Middle frontal gyrus (tissue), 1 donor: ENCODE measurements at regions not wholly inside any gene's neighbourhood (a gene's known extent, or its start where the extent isn't known, plus 50 kb on each side); places are given as distances from the start of the nearest gene placed in this dataset.
"Not testable (repeated sequence)": the region's sequence is repeated elsewhere in the genome, so short reads cannot be mapped to it uniquely, and the experiment has no call there.

ENCODE experiments used
- DNase-seq: peaks from one replicate; pipeline ENCODE4 v3.0.0-alpha.2; 2015; ENCODE audit warnings: low spot score; ENCODE audit errors: extremely low spot score

DNA sequence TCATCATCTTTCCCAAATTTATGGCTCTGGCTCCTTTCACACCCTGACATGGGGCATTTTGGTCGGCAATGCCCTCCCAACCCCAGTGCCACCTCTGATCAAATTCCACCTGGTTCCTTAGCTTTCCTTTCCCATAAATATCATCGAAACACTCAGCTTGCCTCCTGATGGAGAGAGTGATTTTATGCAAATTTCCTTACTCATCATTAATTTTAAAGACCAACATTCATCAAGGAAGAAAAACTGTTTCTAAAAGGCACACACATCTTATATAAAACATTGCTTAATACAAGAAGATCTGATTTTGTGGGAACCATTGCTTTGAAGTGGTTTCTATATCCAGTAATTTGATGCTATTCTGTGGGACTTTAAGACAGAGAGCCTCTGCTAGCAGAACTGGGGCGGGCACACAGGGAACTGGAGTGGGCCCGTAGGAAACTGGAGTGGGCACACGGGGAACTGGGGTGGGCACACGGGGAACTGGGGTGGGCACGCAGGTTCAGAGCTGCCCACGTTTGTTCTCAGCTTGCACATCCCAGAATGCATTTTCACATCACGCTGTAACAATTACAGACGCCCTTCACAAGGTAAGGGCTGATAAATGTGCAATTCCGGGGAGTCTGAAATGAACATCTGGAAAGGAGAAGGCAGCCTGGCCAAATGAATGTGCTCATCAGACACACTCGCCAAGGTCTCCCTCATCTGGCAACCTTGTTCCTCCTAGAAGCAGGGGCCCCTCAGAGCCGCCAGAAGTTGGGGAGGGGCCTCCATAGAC lies 174.2 kb downstream of the RTP5 start:
- no peak for DNase-seq

DNA sequence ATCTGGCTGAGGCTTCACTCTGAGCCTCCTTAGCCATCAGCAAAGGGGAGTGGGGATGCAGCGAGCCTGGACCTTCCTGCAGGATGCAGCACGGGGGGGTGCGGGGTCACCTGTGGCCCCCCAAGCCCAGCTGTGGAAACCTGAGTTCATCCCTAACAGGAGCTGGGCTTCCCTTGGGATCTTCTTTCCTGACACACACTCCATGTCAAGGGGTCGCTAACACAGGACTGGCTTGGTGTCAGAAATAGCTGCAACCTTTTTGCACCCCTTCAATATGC lies 174.7 kb downstream of the RTP5 start:
- DNase-seq, result no peak

DNA sequence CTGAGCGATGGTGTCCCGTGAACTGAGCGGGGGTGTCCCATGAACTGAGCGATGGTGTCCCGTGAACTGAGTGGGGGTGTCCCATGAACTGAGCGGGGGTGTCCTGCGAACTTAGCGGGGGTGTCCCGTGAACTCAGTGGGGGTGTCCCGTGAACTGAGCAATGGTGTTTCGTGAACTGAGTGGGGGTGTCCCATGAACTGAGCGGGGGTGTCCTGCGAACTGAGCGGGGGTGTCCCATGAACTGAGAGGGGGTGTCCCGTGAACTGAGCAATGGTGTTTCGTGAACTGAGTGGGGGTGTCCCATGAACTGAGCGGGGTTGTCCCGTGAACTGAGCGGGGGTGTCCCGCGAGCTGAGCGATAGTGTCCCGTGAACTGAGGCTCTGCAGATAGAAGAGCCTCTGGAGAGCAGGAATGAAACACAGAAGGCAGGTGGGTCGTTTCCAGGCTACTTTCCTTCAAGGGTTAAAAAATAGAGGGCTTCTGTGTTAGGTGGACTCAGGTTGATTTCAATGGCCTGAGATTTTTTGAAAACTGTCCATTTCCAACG lies 176.1 kb downstream of the RTP5 start:
- not testable (repeated sequence) for DNase-seq

DNA sequence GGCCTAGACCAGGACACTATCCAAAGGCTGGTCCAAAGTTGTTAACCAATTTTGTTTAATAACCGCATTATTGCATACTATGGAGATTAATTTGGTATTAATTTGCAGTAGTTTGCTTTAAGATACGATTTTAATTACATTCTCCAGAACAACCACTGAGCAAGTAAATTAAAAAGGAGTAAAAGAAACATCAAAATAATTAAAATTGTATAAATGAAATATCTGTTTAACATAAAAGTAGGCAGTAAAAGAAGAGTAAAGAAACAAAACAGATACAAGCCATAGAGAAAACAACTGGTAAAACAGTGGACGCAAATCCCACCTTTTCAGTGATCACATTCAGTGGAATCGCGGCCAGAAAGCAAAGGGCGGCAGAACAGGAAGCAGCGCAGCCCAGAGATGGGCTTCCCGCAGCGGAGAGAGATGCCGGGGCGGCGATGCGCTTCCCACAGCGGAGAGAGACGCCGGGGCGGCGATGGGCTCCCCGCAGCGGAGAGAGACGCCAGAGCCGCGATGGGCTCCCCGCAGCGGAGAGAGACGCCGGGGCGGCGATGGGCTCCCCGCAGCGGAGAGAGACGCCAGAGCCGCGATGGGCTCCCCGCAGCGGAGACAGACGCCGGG lies 176.8 kb downstream of the RTP5 start:
- DNase-seq, result no peak

DNA sequence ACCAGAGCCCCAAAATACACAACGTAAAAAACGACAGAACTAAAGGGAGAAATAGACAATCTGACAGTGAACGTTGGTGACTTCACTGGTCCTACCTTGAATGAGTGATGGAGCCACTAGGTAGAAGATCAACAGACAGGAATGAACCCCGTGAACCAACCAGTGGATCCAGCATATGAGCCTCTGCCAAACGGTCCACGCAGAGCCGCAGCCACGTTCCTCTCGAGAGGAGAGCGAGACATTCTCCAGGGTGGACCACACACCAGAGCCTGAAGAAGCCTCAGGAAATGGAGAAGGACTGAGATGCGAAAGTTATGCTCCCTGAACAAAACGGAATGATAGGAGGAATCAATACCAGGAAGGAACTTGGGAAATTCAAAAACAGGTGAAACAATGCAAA lies 178.4 kb downstream of the RTP5 start:
- no peak for DNase-seq

DNA sequence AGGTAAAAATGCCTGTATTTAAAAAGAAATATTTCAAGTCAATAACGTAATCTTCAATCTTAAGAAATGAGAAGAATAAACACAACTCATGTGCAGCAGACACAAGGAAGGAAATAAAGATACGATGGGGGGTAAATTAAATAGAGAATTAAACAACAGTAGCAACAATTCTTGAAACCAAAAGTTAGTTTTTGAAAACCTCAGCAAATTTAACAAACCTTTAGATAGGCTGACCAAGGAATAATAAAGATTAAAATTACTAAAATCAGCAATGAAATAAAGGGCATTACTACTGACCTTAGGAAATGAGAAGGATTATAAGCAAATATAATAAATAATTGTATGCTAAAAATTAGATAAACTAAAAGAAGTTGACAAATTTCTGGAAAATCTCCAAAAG lies 178.9 kb downstream of the RTP5 start:
- DNase-seq, result no peak

DNA sequence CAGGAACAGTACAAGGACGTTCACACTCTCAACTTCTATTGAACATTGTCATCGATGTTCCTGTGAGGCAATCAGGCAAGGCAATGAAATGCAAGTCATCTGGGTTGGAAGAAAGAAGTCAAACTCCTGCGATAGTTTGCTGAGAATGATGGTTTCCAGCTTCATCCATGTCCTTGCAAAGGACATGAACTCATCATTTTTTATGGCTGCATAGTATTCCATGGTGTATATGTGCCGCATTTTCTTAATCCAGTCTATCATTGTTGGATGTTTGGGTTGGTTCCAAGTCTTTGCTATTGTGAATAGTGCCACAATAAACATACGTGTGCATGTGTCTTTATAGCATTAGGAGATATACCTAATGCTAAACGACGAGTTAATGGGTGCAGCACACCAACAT lies 180.0 kb downstream of the RTP5 start:
- DNase-seq, result not testable (repeated sequence)

DNA sequence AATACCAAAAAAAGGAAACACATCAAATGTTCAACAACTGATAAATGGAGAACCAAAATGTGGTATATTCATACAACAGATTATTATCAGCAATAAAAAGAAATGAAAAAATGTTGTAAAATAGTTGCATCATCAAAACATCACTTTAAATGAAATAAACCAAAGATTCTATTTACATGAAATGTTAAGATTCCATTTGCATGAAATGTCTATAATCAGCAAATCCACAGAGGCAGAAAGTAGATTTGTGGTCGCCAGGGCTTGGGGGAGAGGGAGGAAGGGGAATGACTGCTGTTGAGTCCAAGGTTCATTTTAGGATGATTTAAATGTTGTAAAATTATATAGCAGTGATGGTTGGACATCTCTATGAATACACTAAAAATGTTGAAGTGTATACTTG lies 181.9 kb downstream of the RTP5 start:
- no peak for DNase-seq

DNA sequence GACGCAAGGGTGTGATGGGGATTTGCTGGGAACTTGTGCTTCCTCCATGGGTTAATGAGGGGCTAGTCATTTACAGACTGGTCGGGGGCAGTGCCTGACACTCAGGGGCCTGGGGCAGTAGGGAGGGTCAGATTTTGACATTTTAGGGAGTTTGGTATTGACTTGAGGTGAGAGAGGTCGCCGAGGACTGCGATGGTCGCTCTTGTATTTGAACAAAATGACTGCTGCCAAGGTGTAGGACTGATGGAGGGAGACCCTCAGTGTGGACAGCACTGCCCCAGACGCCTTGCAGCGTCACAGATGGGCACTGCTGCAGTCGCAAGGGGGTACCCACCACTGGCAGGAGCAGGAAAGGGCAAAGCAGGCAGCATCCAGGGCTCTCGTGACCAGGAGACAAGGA lies 182.9 kb downstream of the RTP5 start:
- no peak for DNase-seq

DNA sequence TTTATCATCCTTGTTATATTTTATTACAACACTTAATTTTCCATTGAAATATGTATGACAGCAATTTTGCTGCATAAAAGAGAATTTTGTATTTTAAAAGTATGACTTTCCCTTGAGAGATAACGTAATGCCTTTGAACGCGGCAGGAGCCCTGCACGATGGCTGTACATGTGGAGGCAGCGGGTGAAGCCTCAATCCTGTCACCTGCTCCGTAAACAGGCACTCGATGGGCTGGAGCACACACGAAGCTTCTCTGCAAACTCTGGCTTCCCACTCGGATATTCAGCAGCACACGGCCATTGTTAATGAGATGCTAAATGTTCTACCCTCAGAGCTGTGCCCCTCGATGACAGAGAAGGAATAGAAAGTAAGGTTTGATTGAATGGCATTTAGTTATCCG lies 184.4 kb downstream of the RTP5 start:
- no peak for DNase-seq

DNA sequence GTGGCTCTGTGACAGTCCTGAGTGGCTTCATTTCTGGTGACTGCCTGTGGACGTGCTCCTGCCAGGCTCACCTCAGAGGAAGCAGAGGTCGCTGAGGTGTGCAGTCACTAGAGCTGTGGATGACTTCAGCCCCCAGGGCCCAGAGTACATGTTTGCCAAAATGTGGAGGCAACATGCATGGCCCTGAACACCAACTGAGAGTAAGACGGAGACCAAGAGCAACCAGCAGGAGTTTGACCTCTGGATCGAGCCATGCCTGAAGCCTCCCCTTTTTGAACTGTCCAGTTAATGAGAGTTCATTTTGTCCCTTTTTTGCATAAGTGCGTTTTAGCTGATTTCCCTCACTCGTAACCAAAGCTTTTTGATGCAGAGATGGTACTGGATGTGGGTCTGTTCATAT lies 184.9 kb downstream of the RTP5 start:
- no peak for DNase-seq

DNA sequence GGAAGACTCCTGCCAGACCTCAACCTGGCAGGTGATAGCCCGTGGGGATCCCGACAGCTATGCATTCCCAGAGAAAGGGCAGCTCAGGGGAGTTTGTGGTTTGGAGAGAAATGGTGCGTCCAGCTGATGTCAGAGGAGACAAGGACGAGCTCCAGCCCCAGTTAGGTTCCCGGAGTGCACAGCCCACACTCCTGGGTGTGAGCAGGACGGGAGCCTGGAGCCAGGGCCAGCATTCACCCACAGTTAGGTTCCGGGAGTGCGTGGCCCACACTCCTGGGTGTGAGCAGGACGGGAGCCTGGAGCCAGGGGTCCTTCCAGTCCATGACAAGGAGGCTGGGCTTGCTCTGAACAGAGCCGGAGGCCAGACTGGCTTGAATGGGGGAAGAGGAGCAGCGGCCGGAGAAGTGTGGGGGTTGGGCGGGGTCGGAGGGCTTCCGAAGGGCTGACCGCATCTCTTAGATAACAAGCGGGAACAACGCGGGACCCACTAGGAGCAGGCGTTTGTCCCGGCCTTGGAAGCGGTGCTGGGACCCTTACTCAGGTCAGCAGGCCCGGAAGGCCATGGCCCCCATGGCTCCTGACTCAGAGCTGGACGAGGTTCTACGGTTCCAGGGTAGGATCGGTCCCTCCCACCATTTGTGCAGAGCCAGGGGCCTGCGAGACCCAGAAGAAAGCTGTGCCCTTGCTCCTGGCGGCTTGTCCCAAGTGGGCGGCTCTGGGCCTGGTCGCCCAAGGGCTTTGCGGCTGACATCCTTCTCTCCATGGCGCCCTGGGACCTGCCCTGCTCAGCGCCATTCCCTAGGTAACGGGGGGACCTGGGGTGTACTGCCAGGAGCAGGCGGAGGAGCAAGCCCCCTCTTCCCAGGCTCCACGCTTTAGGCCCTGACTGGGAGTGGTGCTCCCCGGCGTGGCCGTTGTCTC lies 185.6 kb downstream of the RTP5 start:
- no peak for DNase-seq

DNA sequence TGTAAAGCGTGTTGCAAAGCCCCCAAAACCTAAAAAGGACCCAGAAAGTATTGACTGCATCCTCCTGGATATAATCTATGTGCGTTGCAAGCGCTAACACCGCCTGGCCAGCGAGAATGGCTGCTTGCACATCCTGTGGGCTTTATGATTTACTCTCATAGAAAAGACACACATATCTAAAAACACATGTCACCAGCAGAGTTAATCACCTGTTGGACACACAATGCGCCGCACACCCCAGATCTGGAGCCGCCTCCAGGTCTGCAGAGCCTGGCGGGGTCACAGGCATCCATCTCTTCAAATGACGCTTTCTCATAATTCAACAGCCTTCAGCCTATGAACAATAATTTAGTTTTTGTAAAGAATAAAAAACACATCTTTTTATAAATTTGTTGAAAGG lies 186.5 kb downstream of the RTP5 start:
- no peak for DNase-seq

DNA sequence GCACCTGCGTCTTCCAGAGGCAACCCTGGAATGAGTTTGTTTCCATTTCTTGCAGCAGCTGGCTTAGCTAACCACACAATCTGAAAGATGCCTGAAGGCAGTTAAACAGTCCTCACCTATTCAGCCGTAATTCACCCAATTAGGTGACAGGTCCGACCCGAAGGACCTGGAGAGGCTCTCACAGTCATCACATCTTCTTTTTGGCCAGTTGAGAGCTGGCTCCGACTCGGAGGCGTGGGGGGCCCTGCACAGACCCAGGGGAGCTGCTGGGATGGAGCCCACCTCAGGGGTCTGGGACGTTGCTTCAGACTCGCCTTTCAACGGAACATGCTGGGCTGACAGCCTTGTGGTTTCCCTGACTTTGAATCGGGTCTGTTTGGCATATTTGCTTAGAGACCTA lies 187.3 kb downstream of the RTP5 start:
- no peak for DNase-seq

DNA sequence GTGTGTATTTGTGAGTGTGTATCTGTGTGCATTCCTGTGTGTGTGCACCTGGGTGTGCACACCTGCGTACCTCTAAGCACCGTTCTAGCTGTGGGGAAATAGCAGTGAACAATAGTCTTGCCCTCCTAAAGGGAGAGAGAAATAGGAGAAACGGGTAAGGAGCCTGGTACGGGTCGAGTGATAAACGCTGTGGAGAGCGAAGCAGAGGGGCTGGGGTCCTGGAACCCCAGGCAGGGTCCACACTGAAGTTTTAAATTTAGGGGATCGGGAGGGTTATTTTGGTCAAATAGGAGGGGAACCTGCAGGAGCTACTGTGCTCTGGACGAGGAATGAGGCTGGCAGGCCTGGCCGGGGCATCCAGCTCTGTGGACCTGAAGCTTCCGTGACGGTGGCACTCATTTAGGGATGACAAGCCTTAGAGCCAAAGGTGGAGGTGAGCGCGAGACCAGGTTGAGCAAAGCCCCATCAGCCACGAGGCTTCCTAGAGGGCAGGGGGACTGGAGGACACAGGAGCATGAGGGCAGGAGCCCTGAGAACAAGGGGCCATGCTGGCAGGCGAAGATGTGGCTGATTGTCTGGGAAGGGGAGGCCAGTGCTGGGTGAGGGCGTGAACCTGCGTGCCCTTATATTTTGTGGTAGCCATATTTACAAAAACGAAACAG lies 188.0 kb downstream of the RTP5 start:
- DNase-seq, result no peak

DNA sequence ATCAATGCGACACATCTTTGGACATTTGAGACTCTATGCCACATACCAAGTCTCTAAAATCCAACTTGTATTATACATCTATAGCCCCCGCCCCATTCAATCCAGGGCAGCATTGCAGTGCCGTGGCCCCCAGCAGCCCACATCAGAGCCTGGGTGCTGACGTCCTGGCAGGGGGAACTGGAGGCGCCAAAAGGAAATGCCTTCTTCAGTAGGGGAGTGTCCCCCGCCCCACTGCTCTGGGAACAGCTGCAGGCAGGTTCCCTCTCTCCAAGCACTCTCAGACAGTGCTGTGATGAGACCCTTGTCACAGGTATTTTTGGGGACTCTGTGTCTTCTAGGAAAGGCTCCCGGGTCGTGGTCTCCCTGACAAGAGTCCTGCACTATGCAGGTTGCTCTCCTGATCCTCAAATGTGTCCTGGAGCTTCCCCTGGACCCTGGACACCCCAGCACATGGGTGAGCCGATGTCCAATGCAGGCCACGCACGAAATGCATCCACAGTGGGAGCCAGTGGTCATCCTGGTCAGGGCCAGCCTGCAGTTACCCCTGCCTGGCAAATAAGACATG lies 188.7 kb downstream of the RTP5 start:
- no peak for DNase-seq

DNA sequence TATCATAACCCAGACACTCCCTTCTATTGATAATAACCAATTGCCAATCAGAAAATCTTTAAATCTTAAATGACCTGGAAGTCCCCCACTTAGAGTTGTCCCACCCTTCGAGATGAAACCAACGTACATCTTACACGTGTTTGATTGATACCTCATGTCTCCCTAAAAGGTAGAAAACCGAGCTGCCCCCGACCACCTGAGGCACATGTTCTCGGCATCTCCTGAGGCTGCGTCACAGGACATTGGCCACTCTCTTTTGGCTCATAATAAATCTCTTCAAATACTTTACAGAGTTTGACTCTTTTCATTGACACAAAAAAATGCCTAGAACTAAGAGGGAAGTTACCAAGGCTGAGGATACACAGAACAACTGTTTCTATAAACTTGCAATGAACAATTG lies 190.0 kb downstream of the RTP5 start:
- DNase-seq, result no peak

DNA sequence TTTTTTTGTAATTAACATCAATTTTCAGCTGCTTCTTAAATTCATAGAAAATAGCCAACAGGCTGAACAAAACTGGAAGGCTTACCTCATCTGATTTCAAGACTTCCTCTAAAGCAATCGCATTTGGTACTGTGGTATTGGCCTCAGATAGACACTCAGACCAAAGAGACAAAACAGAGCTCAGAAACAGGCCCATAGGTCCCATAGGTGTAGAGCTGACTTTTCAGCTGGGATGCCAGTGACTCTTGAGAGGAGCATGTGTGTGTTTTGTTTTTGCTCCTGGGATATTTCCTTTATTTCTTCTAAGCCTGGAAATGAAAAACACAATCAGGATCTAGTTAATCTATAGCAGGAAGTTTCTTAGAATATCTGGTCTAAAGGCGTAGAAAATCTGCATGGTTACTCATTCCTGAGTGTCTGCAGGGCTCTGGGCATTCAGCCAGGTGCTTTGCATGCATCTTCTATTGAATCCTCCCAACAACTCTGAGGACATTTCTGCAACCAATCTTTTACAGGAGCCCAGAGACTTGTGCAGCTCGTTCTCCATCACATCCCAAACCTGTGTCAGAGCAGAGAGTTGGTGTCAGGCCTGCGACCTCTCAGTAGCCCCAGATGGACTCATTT lies 190.8 kb downstream of the RTP5 start:
- no peak for DNase-seq

DNA sequence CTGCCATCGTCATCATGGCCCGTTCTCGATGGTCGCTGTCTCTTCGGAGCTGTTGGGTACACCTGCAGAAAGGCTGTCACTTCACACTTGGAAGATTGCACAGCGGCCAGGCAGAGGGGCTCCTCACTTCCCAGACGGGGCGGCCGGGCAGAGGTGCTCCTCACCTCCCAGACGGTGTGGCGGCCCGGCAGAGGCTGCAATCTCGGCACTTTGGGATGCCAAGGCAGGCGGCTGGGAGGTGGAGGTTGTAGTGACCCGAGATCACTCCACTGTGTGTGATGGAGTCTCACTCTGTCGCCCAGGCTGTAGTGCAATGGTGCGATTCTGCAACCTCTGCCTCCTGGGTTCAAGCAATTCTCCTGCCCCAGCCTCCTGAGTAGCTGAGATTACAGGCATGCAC lies 192.4 kb downstream of the RTP5 start:
- not testable (repeated sequence) for DNase-seq

DNA sequence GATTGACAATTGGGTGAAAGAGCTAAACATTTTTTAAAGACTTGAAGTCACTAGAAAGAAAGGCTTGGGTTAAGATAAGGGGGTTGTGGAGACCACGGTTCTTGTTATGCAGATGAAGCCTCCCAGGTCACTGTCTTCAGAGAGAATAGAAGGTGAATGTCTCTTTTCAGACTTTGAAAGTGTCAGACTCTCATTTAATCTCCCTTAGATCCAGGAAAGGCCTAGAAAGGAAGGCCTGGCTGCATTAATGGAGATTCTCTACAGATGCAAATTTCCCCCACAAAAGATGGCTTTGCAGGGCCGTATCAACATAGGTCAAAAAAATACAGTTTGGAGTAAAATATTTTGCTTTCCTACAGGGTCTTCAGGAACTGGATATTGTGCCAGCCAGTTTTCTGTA lies 193.9 kb downstream of the RTP5 start:
- DNase-seq, result no peak

DNA sequence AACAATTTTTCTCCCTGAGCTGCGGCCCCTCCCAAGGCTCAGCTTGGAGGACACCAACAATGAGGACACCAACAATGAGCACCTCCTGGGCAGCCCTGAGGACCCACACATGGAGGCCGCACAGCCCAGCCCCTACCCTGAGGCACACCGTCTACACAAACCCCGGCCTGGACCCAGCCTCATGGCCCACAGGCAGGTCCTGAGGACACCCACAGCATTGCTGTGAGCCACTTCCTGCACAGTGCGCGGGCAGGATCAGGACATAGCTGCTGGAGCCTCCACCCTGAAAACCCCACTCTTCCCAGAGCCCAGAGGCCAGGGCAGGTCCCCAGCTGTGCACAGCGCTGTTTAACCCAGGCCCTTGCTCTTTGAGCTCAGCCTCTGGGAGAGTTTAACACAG lies 194.3 kb downstream of the RTP5 start:
- no peak for DNase-seq
